ENCODE measurements at regions not wholly inside any gene's neighbourhood (a gene's known extent, or its start where the extent isn't known, plus 50 kb on each side); places are given as distances from the start of the nearest gene placed in this dataset.

- Histone ChIP-seq H3K4me3 (ENCODE audit: low read depth in 1 of 5, low read length in 5 of 5) (no peak overlapping the region), H3K27me3 (ENCODE audit: control insufficient read depth in 5 of 5, insufficient read depth in 4 of 5, low read length in 5 of 5) (no peaks in the 10 kb centered on the region), H3K4me1 (ENCODE audit: control insufficient read depth in 5 of 5, insufficient read depth in 5 of 5, low read length in 5 of 5) (peaks cover 0 to 14% (median 10%) of the 10 kb centered on the region in 5 donors), H3K9me3 (ENCODE audit: control insufficient read depth in 5 of 5, low read length in 5 of 5) (no peaks in the 10 kb centered on the region), H3K9ac (ENCODE audit: low read length in 5 of 5) (no peak overlapping the region), H3K36me3 (ENCODE audit: control insufficient read depth in 5 of 5, insufficient read depth in 5 of 5, low read length in 5 of 5) (no peaks in the 10 kb centered on the region), H3K27ac (ENCODE audit: low read depth, low read length) (no peak overlapping the region)
These were observed 52.6 kb upstream of the JUN start for GRCh38 chr1:58836408-58836807.

DNA sequence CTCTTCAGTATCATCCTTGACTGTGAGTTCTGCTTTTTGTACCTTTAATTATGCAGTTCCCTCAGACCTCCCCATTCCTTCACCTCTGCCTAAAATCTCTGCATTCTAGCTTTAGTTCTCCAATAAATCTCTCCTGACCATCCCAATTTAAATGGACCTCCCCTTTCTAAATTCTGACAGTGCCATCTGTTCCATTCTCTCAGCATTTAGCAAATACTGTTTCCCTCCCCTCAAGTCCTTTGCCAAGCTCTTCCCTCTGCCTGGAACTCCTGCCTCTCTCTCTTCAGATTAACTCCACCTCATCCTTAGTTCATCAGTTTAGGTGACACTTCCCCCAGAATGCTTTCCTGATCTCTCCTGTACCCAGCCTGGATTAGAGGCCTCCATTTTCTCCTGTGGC lies 54.0 kb upstream of the JUN start:
- H3K4me1 ChIP-seq (ENCODE audit: control insufficient read depth in 5 of 5, insufficient read depth in 5 of 5, low read length in 5 of 5), result peaks cover 0 to 14% (median 10%) of the 10 kb centered on the region in 5 donors
- H3K36me3 ChIP-seq (ENCODE audit: control insufficient read depth in 5 of 5, insufficient read depth in 5 of 5, low read length in 5 of 5), result no peaks in the 10 kb centered on the region
- no peak overlapping the region for H3K4me3 ChIP-seq (ENCODE audit: low read depth in 1 of 5, low read length in 5 of 5)
- no peak overlapping the region for H3K9ac ChIP-seq (ENCODE audit: low read length in 5 of 5)
- H3K27me3 ChIP-seq (ENCODE audit: control insufficient read depth in 5 of 5, insufficient read depth in 4 of 5, low read length in 5 of 5), result no peaks in the 10 kb centered on the region
- no peaks in the 10 kb centered on the region for H3K9me3 ChIP-seq (ENCODE audit: control insufficient read depth in 5 of 5, low read length in 5 of 5)
- H3K27ac ChIP-seq (ENCODE audit: low read depth, low read length), result no peak overlapping the region

DNA sequence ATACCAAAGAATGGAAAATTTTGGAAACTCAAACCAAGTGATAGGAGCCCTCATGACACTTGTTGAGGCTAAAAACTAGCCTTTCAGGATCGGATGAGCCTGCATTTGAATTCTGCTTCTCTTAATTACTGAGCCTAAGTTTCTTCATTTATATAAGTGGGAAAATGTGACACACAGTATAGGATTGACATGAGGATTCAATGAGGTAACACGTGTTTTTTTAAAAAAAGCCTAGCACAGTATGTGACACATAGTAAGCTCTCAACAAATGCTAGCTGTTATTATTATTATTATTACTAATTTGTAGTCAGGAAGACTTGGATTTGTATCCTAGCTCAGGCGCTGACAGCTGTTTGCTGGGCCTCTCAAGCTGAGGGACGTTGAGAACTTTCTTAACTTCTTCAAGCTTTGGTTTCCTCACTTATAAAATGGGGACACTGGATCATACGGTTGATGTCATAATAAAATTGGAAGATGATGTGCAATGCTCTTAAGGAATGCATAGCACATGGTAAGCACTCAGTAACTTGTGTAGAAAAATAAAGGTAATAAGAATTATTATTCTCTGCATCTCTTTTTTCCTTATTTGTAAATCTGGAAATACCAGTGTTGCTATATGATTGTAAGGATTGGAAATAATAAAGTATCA lies 55.4 kb upstream of the JUN start:
- H3K27me3 ChIP-seq (ENCODE audit: control insufficient read depth in 5 of 5, insufficient read depth in 4 of 5, low read length in 5 of 5), result no peaks in the 10 kb centered on the region
- H3K9me3 ChIP-seq (ENCODE audit: control insufficient read depth in 5 of 5, low read length in 5 of 5), result no peaks in the 10 kb centered on the region
- H3K4me3 ChIP-seq (ENCODE audit: low read depth in 1 of 5, low read length in 5 of 5), result no peak overlapping the region
- no peak overlapping the region for H3K9ac ChIP-seq (ENCODE audit: low read length in 5 of 5)
- H3K36me3 ChIP-seq (ENCODE audit: control insufficient read depth in 5 of 5, insufficient read depth in 5 of 5, low read length in 5 of 5), result no peaks in the 10 kb centered on the region
- H3K27ac ChIP-seq (ENCODE audit: low read depth, low read length), result no peak overlapping the region
- peaks cover 0 to 14% (median 10%) of the 10 kb centered on the region in 5 donors for H3K4me1 ChIP-seq (ENCODE audit: control insufficient read depth in 5 of 5, insufficient read depth in 5 of 5, low read length in 5 of 5)

DNA sequence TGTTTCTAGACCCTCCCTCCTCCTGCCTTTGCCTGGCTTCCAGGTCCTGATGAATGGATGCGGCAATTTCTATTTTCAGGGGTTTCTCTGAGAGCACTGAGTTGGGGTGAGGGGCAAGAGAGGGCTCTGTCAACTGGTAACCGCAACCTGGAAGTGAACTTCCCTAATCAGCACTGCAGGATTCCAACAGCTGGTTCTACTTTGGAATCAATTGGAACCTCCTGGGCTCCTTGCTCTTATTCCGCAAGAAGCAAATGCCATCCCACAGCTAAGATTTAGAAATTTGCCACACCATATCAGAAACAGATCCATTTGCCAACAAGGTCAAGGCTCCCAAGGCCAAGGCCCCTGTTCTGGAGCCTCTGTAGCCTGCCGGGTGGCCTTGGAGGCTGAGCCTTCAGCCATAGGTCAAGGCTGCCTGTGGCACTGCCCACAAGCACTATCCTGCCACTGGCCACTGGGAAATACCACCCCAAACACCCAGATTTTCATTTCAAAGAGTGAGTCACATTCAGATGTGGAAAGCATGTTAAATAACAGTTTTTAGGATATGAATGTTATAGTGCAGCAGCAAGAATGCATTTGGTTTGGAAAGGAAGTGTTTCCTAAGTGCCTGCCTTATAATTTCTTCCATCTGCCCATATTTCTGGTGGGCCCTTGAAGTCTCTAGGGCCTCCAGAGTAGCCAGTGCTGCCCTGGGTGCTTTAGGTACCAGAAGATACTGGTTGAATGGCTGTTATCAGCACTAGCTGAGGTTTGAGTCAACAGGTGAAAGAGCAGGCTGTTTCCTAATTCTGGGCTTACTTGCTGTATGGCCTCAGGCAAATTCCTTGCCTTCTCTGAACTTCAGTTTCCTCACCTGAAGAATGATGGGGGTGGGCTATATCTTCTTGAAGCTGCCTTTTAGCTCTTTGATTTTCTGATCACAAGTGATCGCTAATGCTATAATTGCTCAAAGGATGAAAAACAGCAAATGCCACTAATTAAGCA lies 56.3 kb upstream of the JUN start:
- no peaks in the 10 kb centered on the region for H3K9me3 ChIP-seq (ENCODE audit: control insufficient read depth in 5 of 5, low read length in 5 of 5)
- H3K4me3 ChIP-seq (ENCODE audit: low read depth in 1 of 5, low read length in 5 of 5), result no peak overlapping the region
- peaks cover 0 to 14% (median 10%) of the 10 kb centered on the region in 5 donors for H3K4me1 ChIP-seq (ENCODE audit: control insufficient read depth in 5 of 5, insufficient read depth in 5 of 5, low read length in 5 of 5)
- H3K9ac ChIP-seq (ENCODE audit: low read length in 5 of 5), result no peak overlapping the region
- no peaks in the 10 kb centered on the region for H3K27me3 ChIP-seq (ENCODE audit: control insufficient read depth in 5 of 5, insufficient read depth in 4 of 5, low read length in 5 of 5)
- no peaks in the 10 kb centered on the region for H3K36me3 ChIP-seq (ENCODE audit: control insufficient read depth in 5 of 5, insufficient read depth in 5 of 5, low read length in 5 of 5)
- peak overlapping the region; percentile 49 for H3K27ac ChIP-seq (ENCODE audit: low read depth, low read length)

DNA sequence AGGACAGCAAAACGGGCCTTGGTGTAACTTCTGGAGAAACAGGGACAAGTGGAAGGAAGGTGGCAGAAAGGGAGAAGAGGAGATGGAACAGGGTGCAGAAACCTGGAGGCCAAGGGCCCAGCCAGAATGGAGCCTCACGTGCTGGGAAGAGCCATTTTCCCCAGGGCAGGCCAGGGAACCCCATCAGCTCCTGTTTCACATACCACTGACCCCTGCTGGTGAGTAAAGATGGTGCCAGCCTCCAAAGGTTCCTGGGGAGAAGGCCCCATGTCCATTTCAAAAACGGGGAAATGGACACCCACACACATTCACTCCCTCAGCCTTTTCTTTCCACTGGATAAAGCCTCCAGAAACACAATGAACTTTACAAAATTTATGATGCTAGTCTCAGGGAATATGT lies 57.6 kb upstream of the JUN start:
- no peaks in the 10 kb centered on the region for H3K36me3 ChIP-seq (ENCODE audit: control insufficient read depth in 5 of 5, insufficient read depth in 5 of 5, low read length in 5 of 5)
- no peak overlapping the region for H3K9ac ChIP-seq (ENCODE audit: low read length in 5 of 5)
- no peaks in the 10 kb centered on the region for H3K27me3 ChIP-seq (ENCODE audit: control insufficient read depth in 5 of 5, insufficient read depth in 4 of 5, low read length in 5 of 5)
- H3K4me3 ChIP-seq (ENCODE audit: low read depth in 1 of 5, low read length in 5 of 5), result no peak overlapping the region
- H3K4me1 ChIP-seq (ENCODE audit: control insufficient read depth in 5 of 5, insufficient read depth in 5 of 5, low read length in 5 of 5), result peaks cover 0 to 10% (median 6%) of the 10 kb centered on the region in 5 donors
- no peaks in the 10 kb centered on the region for H3K9me3 ChIP-seq (ENCODE audit: control insufficient read depth in 5 of 5, low read length in 5 of 5)
- H3K27ac ChIP-seq (ENCODE audit: low read depth, low read length), result no peak overlapping the region

- H3K27me3 ChIP-seq (ENCODE audit: control insufficient read depth in 5 of 5, insufficient read depth in 4 of 5, low read length in 5 of 5), result no peaks in the 10 kb centered on the region
- H3K9ac ChIP-seq (ENCODE audit: low read length in 5 of 5), result no peak overlapping the region
- no peaks in the 10 kb centered on the region for H3K36me3 ChIP-seq (ENCODE audit: control insufficient read depth in 5 of 5, insufficient read depth in 5 of 5, low read length in 5 of 5)
- no peaks in the 10 kb centered on the region for H3K9me3 ChIP-seq (ENCODE audit: control insufficient read depth in 5 of 5, low read length in 5 of 5)
- H3K4me1 ChIP-seq (ENCODE audit: control insufficient read depth in 5 of 5, insufficient read depth in 5 of 5, low read length in 5 of 5), result peaks cover 0 to 10% (median 5%) of the 10 kb centered on the region in 5 donors
- no peak overlapping the region for H3K4me3 ChIP-seq (ENCODE audit: low read depth in 1 of 5, low read length in 5 of 5)
- H3K27ac ChIP-seq (ENCODE audit: low read depth, low read length), result no peak overlapping the region
These were observed 59.1 kb upstream of the JUN start for GRCh38 chr1:58842941-58843340.

GRCh38 chr1:58844176-58844575 lies 60.3 kb upstream of the JUN start:
- no peak overlapping the region for H3K4me3 ChIP-seq (ENCODE audit: low read depth in 1 of 5, low read length in 5 of 5)
- H3K27ac ChIP-seq (ENCODE audit: low read depth, low read length), result no peak overlapping the region
- H3K4me1 ChIP-seq (ENCODE audit: control insufficient read depth in 5 of 5, insufficient read depth in 5 of 5, low read length in 5 of 5), result peaks cover 0 to 18% (median 11%) of the 10 kb centered on the region in 5 donors
- no peaks in the 10 kb centered on the region for H3K27me3 ChIP-seq (ENCODE audit: control insufficient read depth in 5 of 5, insufficient read depth in 4 of 5, low read length in 5 of 5)
- no peaks in the 10 kb centered on the region for H3K9me3 ChIP-seq (ENCODE audit: control insufficient read depth in 5 of 5, low read length in 5 of 5)
- H3K36me3 ChIP-seq (ENCODE audit: control insufficient read depth in 5 of 5, insufficient read depth in 5 of 5, low read length in 5 of 5), result no peaks in the 10 kb centered on the region
- H3K9ac ChIP-seq (ENCODE audit: low read length in 5 of 5), result no peak overlapping the region

DNA sequence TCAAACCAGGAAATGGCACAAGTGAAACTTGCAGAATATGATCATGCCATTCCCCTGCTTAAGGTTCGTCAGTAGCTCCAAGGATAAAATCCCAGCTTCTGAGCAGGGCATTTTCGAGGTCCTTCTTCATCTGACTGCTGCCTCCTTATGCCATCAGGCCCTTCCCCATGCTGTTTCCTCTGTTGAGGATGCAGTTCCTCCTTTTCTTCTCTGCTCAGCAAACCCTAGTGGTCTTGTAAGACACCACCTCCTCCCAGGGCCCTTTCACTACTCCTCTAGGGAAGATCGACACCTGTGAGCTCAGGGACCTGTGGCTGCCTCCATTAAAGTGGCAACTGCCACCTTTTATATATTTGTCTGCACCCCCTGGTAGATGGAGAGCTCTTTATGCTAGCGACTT lies 62.1 kb upstream of the JUN start:
- Histone ChIP-seq H3K27ac (ENCODE audit: low read depth, low read length) (no peak overlapping the region), H3K36me3 (ENCODE audit: control insufficient read depth in 5 of 5, insufficient read depth in 5 of 5, low read length in 5 of 5) (no peaks in the 10 kb centered on the region), H3K4me1 (ENCODE audit: control insufficient read depth in 5 of 5, insufficient read depth in 5 of 5, low read length in 5 of 5) (peaks cover 0 to 13% (median 9%) of the 10 kb centered on the region in 5 donors), H3K9me3 (ENCODE audit: control insufficient read depth in 5 of 5, low read length in 5 of 5) (no peaks in the 10 kb centered on the region), H3K9ac (ENCODE audit: low read length in 5 of 5) (no peak overlapping the region), H3K27me3 (ENCODE audit: control insufficient read depth in 5 of 5, insufficient read depth in 4 of 5, low read length in 5 of 5) (no peaks in the 10 kb centered on the region), H3K4me3 (ENCODE audit: low read depth in 1 of 5, low read length in 5 of 5) (no peak overlapping the region)

GRCh38 chr1:58848818-58849411 lies 65.1 kb upstream of the JUN start:
- no peaks in the 10 kb centered on the region for H3K36me3 ChIP-seq (ENCODE audit: control insufficient read depth in 5 of 5, insufficient read depth in 5 of 5, low read length in 5 of 5)
- no peaks in the 10 kb centered on the region for H3K27me3 ChIP-seq (ENCODE audit: control insufficient read depth in 5 of 5, insufficient read depth in 4 of 5, low read length in 5 of 5)
- no peaks in the 10 kb centered on the region for H3K9me3 ChIP-seq (ENCODE audit: control insufficient read depth in 5 of 5, low read length in 5 of 5)
- H3K4me1 ChIP-seq (ENCODE audit: control insufficient read depth in 5 of 5, insufficient read depth in 5 of 5, low read length in 5 of 5), result peaks cover 0 to 13% (median 9%) of the 10 kb centered on the region in 5 donors
- H3K27ac ChIP-seq (ENCODE audit: low read depth, low read length), result peak overlapping the region; percentile 31
- no peak overlapping the region for H3K9ac ChIP-seq (ENCODE audit: low read length in 5 of 5)
- H3K4me3 ChIP-seq (ENCODE audit: low read depth in 1 of 5, low read length in 5 of 5), result no peak overlapping the region

DNA sequence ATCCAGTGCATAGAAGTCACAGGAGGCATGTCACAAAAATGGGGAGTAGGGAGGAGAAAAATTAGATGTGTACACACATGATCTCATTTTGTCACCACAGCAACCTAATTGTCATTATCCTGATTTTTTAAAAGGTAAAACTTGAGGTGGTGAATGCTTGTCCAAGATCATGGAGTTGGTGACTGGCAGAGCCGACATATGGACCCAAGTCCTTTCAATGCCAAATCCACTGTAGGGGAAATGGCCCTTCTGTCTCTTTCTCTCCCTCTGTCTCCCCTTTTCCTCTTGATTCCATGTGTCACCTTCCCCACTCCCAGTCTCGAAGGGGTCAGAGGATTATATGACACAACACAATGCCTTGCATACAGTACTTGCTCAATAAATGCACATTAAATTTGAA lies 65.7 kb upstream of the JUN start:
- H3K27me3 ChIP-seq (ENCODE audit: control insufficient read depth in 5 of 5, insufficient read depth in 4 of 5, low read length in 5 of 5), result no peaks in the 10 kb centered on the region
- H3K4me3 ChIP-seq (ENCODE audit: low read depth in 1 of 5, low read length in 5 of 5), result no peak overlapping the region
- peaks cover 0 to 14% (median 9%) of the 10 kb centered on the region in 5 donors for H3K4me1 ChIP-seq (ENCODE audit: control insufficient read depth in 5 of 5, insufficient read depth in 5 of 5, low read length in 5 of 5)
- no peaks in the 10 kb centered on the region for H3K9me3 ChIP-seq (ENCODE audit: control insufficient read depth in 5 of 5, low read length in 5 of 5)
- no peaks in the 10 kb centered on the region for H3K36me3 ChIP-seq (ENCODE audit: control insufficient read depth in 5 of 5, insufficient read depth in 5 of 5, low read length in 5 of 5)
- H3K9ac ChIP-seq (ENCODE audit: low read length in 5 of 5), result no peak overlapping the region
- H3K27ac ChIP-seq (ENCODE audit: low read depth, low read length), result peak overlapping the region; percentile 31

Measured in subcutaneous abdominal adipose tissue (tissue), 5 donors.